GM12892 (cell line): ENCODE measurements at regions not wholly inside any gene's neighbourhood (a gene's known extent, or its start where the extent isn't known, plus 50 kb on each side); places are given as distances from the start of the nearest gene placed in this dataset.
"Not testable (repeated sequence)": the region's sequence is repeated elsewhere in the genome, so short reads cannot be mapped to it uniquely, and the experiment has no call there.

Experiments used
- DNase-seq: peaks from one replicate; pipeline ENCODE4 v3.0.0; 2011; ENCODE audit not compliant: insufficient read length
- FAIRE-seq: peaks from 2 replicates; lab custom pipeline; 2011; peaks lifted over from hg19 to GRCh38; lab: Jason Lieb, UNC
- POLR2A ChIP-seq: IDR thresholded peaks from 2 replicates; pipeline ENCODE4 v1.6.1; 2011; ENCODE audit warnings: low read depth, low read length, control low read depth
- POLR2AphosphoS5 ChIP-seq: IDR thresholded peaks from 2 replicates; pipeline ENCODE4 v1.6.1; 2011; ENCODE audit warnings: low read depth, low read length, control low read depth
- TAF1 ChIP-seq: IDR thresholded peaks from 2 replicates; pipeline ENCODE4 v1.6.1; 2011; ENCODE audit warnings: low read depth, mild to moderate bottlenecking, control low read depth, low read length, borderline replicate concordance

DNA sequence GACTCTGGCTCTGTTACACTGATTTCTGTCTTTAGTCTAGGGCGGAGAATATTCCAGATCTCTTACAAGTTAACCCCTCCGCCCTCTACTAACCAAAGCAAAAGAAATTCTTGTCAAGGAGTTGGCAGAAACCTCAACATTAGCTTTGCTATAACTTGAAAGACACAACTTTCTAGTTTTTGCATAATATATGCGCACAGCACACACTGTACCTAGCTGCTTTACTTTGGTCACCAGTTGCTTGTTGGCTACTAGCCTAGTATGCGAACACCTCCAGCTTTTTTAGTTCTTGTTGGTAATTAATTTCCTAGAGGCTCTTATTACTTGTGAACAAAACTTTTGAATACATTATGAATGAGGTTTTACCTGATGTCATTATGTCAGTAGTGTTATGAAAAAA is 348.8 kb upstream of the C2CD4B start:
- DNase-seq (no peak), FAIRE-seq (no peak)
- TF ChIP-seq POLR2AphosphoS5 (no peak), POLR2A (no peak), TAF1 (no peak)

DNA sequence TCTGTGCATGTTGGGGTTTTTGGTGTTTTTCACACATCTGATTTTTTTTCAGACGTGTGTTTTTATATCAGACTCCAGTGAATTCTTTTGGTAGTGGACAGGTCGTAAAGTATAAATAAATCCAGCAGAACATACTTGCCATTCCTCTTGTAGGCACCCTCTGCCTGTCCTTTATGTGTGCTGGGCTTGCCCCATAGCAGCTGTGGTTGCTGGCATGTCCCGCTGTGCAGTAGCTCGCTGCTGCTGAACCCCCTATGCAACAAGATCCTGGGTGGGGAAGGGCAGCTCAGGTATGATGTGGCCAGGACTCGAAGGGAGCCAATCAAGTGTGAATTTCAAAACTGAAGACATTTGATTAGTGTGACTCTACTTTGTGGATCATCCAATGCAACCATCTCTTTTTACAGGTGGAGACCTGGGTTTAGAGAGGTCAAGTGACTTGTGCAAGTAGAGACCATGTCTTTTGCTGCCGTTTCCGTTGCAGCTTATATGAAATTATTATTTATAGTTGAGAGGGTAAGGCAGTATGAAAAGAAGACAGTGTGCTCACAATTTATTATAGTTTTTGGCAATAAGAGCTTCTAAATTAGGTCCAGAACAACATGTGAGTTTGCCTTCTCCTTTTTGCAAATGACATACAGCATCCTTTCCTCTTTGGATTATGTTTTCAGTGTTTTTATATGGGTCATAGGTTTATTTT is 350.8 kb upstream of the C2CD4B start:
- FAIRE-seq (no peak), DNase-seq (no peak)
- TF ChIP-seq POLR2A, result no peak
- no peak for TF ChIP-seq TAF1
- TF ChIP-seq POLR2AphosphoS5, result no peak

DNA sequence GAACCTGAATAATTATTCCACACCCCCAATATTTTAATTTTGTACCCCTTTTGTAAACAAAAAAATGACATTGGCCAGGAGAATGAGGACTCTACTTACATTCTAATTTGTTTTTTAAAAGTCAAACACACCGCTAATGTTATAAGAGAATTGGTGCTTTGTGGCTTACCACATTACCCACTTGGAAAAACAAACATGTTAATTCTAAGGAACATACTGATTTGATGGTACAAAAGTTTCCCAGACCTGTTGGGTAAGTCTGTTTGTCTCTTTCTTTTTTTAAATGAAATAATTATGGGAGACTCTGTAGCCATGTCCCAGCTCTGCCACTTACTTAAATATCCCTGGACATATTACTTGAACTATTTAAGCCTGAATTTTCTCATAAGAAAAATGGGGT is 352.5 kb upstream of the C2CD4B start:
- DNase-seq (no peak), FAIRE-seq (no peak)
- TF ChIP-seq TAF1, result no peak
- TF ChIP-seq POLR2AphosphoS5, result no peak
- TF ChIP-seq POLR2A, result no peak

DNA sequence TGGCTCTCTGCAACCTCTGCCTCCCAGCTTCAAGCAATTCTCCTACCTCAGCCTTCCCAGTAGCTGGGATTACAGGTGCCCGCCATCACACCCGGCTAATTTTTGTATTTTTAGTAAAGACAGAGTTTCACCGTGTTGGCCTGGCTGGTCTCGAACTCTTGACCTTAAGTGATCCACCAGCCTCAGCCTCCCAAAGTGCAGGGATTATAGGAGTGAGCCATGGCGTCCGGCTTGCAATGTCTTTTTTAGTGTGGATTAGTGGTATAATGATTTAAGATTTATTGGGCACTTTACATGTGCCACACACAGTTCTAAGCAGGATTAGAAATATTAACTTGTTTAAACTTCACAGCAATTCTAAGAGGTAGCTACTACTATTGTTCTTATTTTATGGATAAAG is 353.6 kb upstream of the C2CD4B start:
- not testable (repeated sequence) for DNase-seq, FAIRE-seq

DNA sequence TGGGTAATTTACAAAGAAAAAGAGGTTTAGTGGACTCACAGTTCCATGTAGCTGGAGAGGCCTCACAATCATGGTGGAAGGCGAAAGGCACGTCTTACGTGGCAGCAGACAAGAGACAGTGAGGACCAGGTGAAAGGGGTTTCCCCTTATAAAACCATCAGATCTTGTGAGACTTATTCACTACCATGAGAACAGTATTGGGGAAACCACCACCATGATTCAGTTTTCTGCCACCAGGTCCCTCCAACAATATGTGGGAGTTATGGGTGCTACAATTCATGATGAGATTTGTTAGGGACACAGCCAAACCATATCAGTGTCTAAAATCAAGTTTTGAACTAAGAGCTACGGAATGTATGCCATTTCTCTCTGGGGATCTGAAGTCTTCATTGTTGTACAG is 354.8 kb upstream of the C2CD4B start:
- TF ChIP-seq TAF1 (no peak), POLR2A (no peak), POLR2AphosphoS5 (no peak)
- no peak for FAIRE-seq

DNA sequence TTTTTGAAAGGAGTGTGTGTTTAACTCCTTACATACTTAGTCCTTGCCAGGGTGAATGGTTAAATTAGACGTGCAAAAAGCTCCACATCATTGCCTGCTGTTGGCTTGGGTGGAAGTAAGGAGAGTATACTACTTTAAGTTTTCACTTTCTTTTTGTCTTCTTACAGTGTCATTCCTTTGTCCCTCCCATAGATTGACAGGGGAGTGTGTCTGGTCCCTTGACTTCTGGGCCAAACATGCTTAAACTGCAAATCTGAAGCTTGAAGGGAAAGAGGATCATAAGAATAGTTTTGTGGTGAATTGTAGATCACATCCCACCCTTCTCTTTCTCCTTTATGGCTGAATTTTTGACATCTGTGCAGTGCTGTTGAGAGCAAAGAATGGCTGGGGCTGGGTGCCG is 355.8 kb upstream of the C2CD4B start:
- no peak for FAIRE-seq
- TF ChIP-seq TAF1, result no peak
- TF ChIP-seq POLR2A, result no peak
- TF ChIP-seq POLR2AphosphoS5, result no peak
- no peak for DNase-seq

More for the DNA sequence above, 354.8 kb upstream of the C2CD4B start:
- no peak for DNase-seq

DNA sequence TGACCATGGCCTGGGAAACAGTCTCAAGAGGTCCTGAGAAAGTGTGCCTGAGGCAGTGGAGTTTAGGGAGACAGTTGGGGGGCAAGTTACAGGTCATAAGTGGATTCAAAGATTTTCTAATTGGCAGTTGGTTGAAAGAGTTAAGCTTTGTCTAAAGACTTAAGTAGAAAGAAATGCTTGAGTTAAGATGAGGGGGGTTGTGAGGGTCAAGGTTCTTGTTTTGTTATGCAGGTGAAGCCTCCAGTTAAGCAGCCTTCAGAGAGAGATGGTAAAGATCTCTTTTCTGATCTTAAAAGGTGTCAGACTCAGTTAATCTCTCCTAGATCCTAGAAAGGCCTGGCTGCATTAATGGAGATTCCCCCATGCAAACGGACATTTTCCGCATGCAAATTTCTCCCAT is 356.3 kb upstream of the C2CD4B start:
- TF ChIP-seq TAF1, result no peak
- no peak for TF ChIP-seq POLR2AphosphoS5
- TF ChIP-seq POLR2A, result no peak
- no peak for DNase-seq
- no peak for FAIRE-seq

DNA sequence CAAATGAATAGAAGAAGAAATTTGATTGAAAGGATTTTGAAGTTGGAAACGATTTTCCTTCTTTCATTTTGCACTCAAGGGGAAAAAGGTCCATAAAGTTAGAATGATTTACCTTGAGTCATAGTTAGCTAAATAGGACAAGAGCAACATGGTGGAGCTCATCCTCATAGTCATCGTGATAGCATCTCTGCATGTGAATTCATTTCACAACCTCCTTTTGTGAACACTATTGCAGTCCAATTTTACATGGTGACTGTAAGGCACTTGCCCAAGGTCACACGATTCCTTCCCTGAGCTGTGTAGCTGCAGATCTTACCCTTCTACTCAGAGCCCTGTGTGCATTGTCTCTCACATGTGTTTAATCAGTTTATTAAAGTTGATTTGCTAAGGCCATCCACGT is 359.8 kb upstream of the C2CD4B start:
- FAIRE-seq (no peak), DNase-seq (no peak)
- no peak for TF ChIP-seq TAF1
- no peak for TF ChIP-seq POLR2A
- TF ChIP-seq POLR2AphosphoS5, result no peak

DNA sequence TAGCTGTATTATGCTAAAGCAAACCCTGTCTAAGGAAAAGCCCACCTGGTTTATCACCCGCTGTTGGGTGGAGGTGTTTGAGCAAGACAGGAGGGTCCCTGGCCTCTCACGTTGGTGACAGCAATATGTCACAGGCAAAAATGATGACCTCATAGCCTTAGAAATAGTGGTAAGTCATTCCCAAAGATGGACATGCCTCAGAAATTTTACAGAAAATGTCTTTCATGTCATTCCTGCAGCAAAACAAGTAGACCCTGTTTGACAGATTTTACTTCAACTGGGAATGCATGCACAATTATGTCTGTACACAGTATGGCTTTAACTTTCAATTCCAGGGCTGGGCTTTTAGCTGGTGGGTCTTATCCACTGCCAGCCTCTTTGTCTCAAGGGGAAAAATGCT is 362.3 kb upstream of the C2CD4B start:
- DNase-seq (no peak), FAIRE-seq (no peak)
- TF ChIP-seq POLR2A (no peak), TAF1 (no peak), POLR2AphosphoS5 (no peak)

DNA sequence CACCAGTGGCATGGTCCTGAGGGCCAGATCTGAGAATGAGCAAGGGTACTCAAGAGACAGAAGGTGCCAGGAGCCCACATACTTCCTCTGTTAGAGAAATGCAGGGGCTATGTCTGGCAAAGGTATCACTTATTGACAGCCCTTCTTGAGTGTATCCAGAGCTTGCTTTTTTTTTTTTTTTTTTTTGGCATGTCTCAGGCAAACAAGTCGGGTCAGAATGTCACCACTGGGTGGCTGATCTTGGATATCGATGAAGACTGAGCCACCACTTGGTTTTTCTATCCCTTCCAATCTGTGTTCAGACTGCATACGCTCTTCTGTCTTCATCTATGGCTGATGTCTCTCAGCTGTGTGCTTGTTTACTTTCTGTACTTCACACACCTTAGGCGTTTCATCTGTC is 363.4 kb upstream of the C2CD4B start:
- no peak for TF ChIP-seq TAF1
- no peak for TF ChIP-seq POLR2AphosphoS5
- TF ChIP-seq POLR2A, result no peak
- DNase-seq (no peak), FAIRE-seq (no peak)

DNA sequence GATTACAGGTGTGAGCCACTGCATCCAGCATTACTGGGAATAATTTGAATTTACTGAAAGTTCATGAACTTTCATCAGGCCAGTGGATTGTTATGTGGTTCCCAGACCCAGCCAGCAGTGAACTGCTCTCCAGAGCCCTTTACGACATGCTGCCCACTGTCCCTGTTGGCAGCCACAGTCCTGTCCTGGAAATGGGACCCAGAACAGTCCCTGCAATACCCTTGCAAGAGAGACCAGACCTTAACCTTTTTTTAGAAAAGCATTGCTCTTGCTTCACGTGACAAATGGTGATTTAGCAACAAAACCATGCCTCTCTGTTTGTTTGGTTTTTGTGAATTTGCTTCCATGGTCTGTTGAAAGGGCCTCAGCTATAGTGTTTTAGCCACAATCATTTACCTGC is 367.3 kb upstream of the C2CD4B start:
- TF ChIP-seq POLR2A, result no peak
- TF ChIP-seq TAF1, result no peak
- TF ChIP-seq POLR2AphosphoS5, result no peak
- no peak for DNase-seq
- FAIRE-seq, result no peak

DNA sequence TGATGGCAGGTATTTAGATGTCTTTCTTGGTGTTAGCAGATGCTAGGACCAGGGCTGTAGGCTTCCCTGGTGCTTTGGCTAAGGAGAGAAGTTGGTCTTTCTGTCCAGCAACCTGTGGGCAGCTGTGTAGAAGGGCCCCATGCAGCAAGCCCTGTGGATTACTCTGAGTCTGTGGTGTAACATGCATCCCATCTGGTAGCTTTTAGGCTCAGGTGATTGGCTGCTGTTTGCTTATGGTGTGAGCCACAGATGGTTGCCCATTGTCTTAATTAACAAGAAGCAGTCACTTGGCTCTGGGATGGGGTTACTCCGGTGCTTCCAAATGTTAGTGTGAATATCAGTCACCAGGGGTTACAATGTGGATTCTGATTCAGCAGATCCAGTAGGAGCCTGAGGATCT is 368.6 kb upstream of the C2CD4B start:
- TF ChIP-seq POLR2A (no peak), TAF1 (no peak), POLR2AphosphoS5 (no peak)
- FAIRE-seq (no peak), DNase-seq (no peak)

DNA sequence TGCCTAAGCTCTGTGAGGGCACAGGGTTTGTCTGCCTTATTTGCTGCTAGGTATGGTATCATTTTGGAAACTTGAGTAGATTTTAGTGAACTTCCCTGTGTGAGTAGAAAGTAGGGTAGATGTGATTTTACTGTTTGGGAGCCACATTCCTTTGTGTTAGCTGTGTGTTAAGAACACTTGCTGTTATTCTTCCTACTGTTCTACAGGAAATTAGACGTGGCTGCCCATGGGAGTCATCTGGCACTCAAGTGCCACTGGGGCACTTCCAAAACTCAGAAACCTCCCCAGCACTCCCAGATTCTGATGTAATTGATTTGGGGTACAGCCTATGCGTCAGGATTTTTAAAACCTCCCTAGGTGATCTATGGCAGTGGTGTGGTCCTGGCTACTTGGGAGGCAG is 369.9 kb upstream of the C2CD4B start:
- DNase-seq (no peak), FAIRE-seq (no peak)
- TF ChIP-seq POLR2A (no peak), POLR2AphosphoS5 (no peak), TAF1 (no peak)
